SU-DHL-6 (cell line): ENCODE measurements at regions not wholly inside any gene's neighbourhood (a gene's known extent, or its start where the extent isn't known, plus 50 kb on each side); places are given as distances from the start of the nearest gene placed in this dataset.

Experiments
- H2AFZ ChIP-seq: fragments of 200-600 bp; sonication (generic); 2 replicates; pipeline ENCODE4 v1.6.1; 2014; ENCODE audit warnings: low read depth, mild to moderate bottlenecking, moderate library complexity, mixed read lengths, antibody characterized with exemption, low read length; ENCODE audit not compliant: severe bottlenecking
- H3F3A ChIP-seq: fragments of 200-600 bp; shearing (Covaris generic); 2 replicates; pipeline ENCODE4 v1.6.0; 2016; ENCODE audit warnings: antibody characterized with exemption, mild to moderate bottlenecking; ENCODE audit not compliant: insufficient read depth
- H3K27ac ChIP-seq: fragments of 200-600 bp; sonication (generic); 2 replicates; pipeline ENCODE4 v1.5.1; 2016; ENCODE audit warnings: low read depth, mild to moderate bottlenecking, low read length, moderate library complexity, mixed read lengths
- H3K27me3 ChIP-seq: fragments of 200-600 bp; sonication (generic), shearing (Covaris generic); 2 replicates; pipeline ENCODE4 v1.6.0; 2014; ENCODE audit warnings: mild to moderate bottlenecking, low read length
- H3K36me3 ChIP-seq: fragments of 200-600 bp; sonication (generic); 2 replicates; pipeline ENCODE4 v1.6.1; 2014; ENCODE audit warnings: mild to moderate bottlenecking, low read length, mixed read lengths
- H3K4me2 ChIP-seq: fragments of 300-600, 200-600 bp; shearing (Covaris generic), sonication (generic); 2 replicates; pipeline ENCODE4 v1.6.0; 2014; ENCODE audit warnings: low read length, low read depth, mild to moderate bottlenecking; ENCODE audit not compliant: poor library complexity, severe bottlenecking
- H3K4me3 ChIP-seq: fragments of 200-600 bp; sonication (generic); 2 replicates; pipeline ENCODE4 v1.5.1; 2014; ENCODE audit warnings: antibody characterized with exemption, low read length, mild to moderate bottlenecking, mixed read lengths; ENCODE audit not compliant: insufficient read depth, poor library complexity, severe bottlenecking
- H3K79me2 ChIP-seq: fragments of 200-600 bp; sonication (generic); 2 replicates; pipeline ENCODE4 v1.6.1; 2014; ENCODE audit warnings: mild to moderate bottlenecking, low read length, moderate library complexity; ENCODE audit not compliant: insufficient read depth
- H3K9ac ChIP-seq: fragments of 200-600 bp; sonication (generic); 2 replicates; pipeline ENCODE4 v1.7.0; 2014; ENCODE audit warnings: mild to moderate bottlenecking, low read length
- H3K9me2 ChIP-seq: fragments of 200-600 bp; sonication (generic); replicated peaks from 2 replicates; pipeline ENCODE4 v1.6.1; 2014; ENCODE audit warnings: low read length; ENCODE audit not compliant: insufficient read depth
- H3K9me3 ChIP-seq: fragments of 200-600 bp; sonication (generic); 2 replicates; pipeline ENCODE4 v1.6.1; 2014; ENCODE audit warnings: low read length, mixed read lengths; ENCODE audit not compliant: insufficient read depth
- H4K20me1 ChIP-seq: fragments of 200-600 bp; sonication (generic); 2 replicates; pipeline ENCODE4 v1.6.1; 2014; ENCODE audit warnings: low read depth, mild to moderate bottlenecking, antibody characterized with exemption, low read length, moderate library complexity, mixed read lengths
- CTCF ChIP-seq: fragments of 200-600 bp; sonication (generic); IDR thresholded peaks from one replicate; pipeline ENCODE4 v1.5.1; 2017; ENCODE audit warnings: antibody characterized with exemption, mild to moderate bottlenecking, low read length, moderate library complexity; ENCODE audit not compliant: insufficient read depth, poor library complexity, severe bottlenecking
- EZH2phosphoT487 ChIP-seq: fragments of 200-600 bp; sonication (generic), shearing (Covaris generic); conservative IDR thresholded peaks from 2 replicates; pipeline ENCODE4 v1.6.1; 2018; ENCODE audit warnings: mild to moderate bottlenecking, antibody characterized with exemption, low read length, moderate library complexity, mixed read lengths

- no peaks in the 10 kb centered on the region for H3K79me2 ChIP-seq
- no peaks in the 10 kb centered on the region for H3K27me3 ChIP-seq
- no peaks in the 10 kb centered on the region for H3K36me3 ChIP-seq
- no peaks in the 10 kb centered on the region for H3K9me2 ChIP-seq
- no peak overlapping the region for H3K27ac ChIP-seq
- H4K20me1 ChIP-seq: no peaks in the 10 kb centered on the region
- no peak overlapping the region for H3K4me3 ChIP-seq
- H3K9me3 ChIP-seq: no peaks in the 10 kb centered on the region
- no peak overlapping the region for H3K4me2 ChIP-seq
- no peaks in the 10 kb centered on the region for H3F3A ChIP-seq
- H3K9ac ChIP-seq: no peak overlapping the region
- H2AFZ ChIP-seq: no peak overlapping the region
- no peak for TF ChIP-seq EZH2phosphoT487
- no peak for TF ChIP-seq CTCF
Measured at GRCh38 chr11:41622707-41623359, 163.4 kb upstream of the LRRC4C start.

- H3K9me3 ChIP-seq: no peaks in the 10 kb centered on the region
- H3K9ac ChIP-seq: no peak overlapping the region
- no peaks in the 10 kb centered on the region for H3K27me3 ChIP-seq
- H3F3A ChIP-seq: no peaks in the 10 kb centered on the region
- H3K4me3 ChIP-seq: no peak overlapping the region
- H3K79me2 ChIP-seq: no peaks in the 10 kb centered on the region
- H3K36me3 ChIP-seq: no peaks in the 10 kb centered on the region
- no peak for TF ChIP-seq EZH2phosphoT487
- no peak for TF ChIP-seq CTCF
- no peaks in the 10 kb centered on the region for H4K20me1 ChIP-seq
- no peak overlapping the region for H2AFZ ChIP-seq
- no peak overlapping the region for H3K4me2 ChIP-seq
- H3K27ac ChIP-seq: no peak overlapping the region
- H3K9me2 ChIP-seq: no peaks in the 10 kb centered on the region
Measured at GRCh38 chr11:41659985-41660384, 200.5 kb upstream of the LRRC4C start.

- Histone ChIP-seq H3K79me2 (no peaks in the 10 kb centered on the region), H3K27ac (no peak overlapping the region), H3F3A (no peaks in the 10 kb centered on the region), H3K9me3 (no peaks in the 10 kb centered on the region), H3K4me3 (no peak overlapping the region), H2AFZ (no peak overlapping the region), H4K20me1 (no peaks in the 10 kb centered on the region), H3K4me2 (no peak overlapping the region), H3K9ac (no peak overlapping the region), H3K9me2 (no peaks in the 10 kb centered on the region), H3K36me3 (no peaks in the 10 kb centered on the region), H3K27me3 (no peaks in the 10 kb centered on the region)
- TF ChIP-seq EZH2phosphoT487 (no peak), CTCF (no peak)
Measured at GRCh38 chr11:41660585-41660984, 201.1 kb upstream of the LRRC4C start.
